SK-N-SH (cell line): ENCODE measurements at regions not wholly inside any gene's neighbourhood (a gene's known extent, or its start where the extent isn't known, plus 50 kb on each side); places are given as distances from the start of the nearest gene placed in this dataset.

Experiments used
- CTCF ChIA-PET: fragments of 300-600, 350-600 bp; formaldehyde crosslinking; extraction: SDS; loops from one replicate; lab custom pipeline; 2021; lab: Yijun Ruan, JAX
- POLR2A ChIA-PET: fragments of 350-600 bp; sonication (Branson Sonifier 250); formaldehyde crosslinking; extraction: SDS; loops from one replicate; lab custom pipeline; 2020; ENCODE audit warnings: antibody characterized with exemption, inconsistent platforms; lab: Yijun Ruan, JAX
- DNase-seq: peaks from one replicate; pipeline ENCODE4 v3.0.0; 2012
- H2AFZ ChIP-seq: fragments of 200-600 bp; sonication (generic); 2 replicates; pipeline ENCODE4 v1.8.1; 2016; ENCODE audit warnings: antibody characterized with exemption, mild to moderate bottlenecking, low read depth
- H3F3A ChIP-seq: fragments of 200-600 bp; sonication (generic); replicated peaks from 2 replicates; pipeline ENCODE3; 2016; ENCODE audit warnings: antibody characterized with exemption, mild to moderate bottlenecking; ENCODE audit not compliant: insufficient read depth
- H3K27ac ChIP-seq, 2 experiments: fragments of 200-500 bp in 1 of 2; fragments of 200-600 bp in 1 of 2; sonication (Bioruptor generic) in 1 of 2; sonication (generic), shearing (Covaris generic) in 1 of 2; 2 replicates each; pipeline versions ENCODE4 v1.5.1 to v1.6.1; 2014 to 2016; ENCODE audit warnings: low read depth in 2 of 2, inconsistent platforms in 1 of 2, low read length in 1 of 2, mild to moderate bottlenecking in 1 of 2, mixed read lengths in 1 of 2
- H3K27me3 ChIP-seq: fragments of 200-600 bp; sonication (generic), shearing (Covaris generic); 2 replicates; pipeline ENCODE4 v1.6.1; 2016; ENCODE audit warnings: mixed run types; ENCODE audit not compliant: insufficient read depth
- H3K36me3 ChIP-seq, 2 experiments: fragments of 200-500 bp in 1 of 2; fragments of 200-600 bp in 1 of 2; sonication (Bioruptor generic) in 1 of 2; sonication (generic) in 1 of 2; replicated peaks in 1 of 2; 2 replicates each; pipeline versions ENCODE3 to v1.5.1; 2014 to 2016; ENCODE audit warnings: low read length in 1 of 2, mild to moderate bottlenecking in 1 of 2; ENCODE audit not compliant: insufficient read depth in 2 of 2, control insufficient read depth in 1 of 2
- H3K4me1 ChIP-seq, 2 experiments: fragments of 200-500 bp in 1 of 2; fragments of 200-600 bp in 1 of 2; sonication (Bioruptor generic) in 1 of 2; sonication (generic), shearing (Covaris generic) in 1 of 2; 2 replicates each; pipeline versions ENCODE4 v1.5.1 to v1.6.1; 2014 to 2016; ENCODE audit warnings: low read depth in 1 of 2, low read length in 1 of 2, mixed run types in 1 of 2; ENCODE audit not compliant: insufficient read depth in 2 of 2, control insufficient read depth in 1 of 2
- H3K4me2 ChIP-seq: fragments of 200-600 bp; sonication (generic), shearing (Covaris generic); 2 replicates; pipeline ENCODE4 v1.6.1; 2017; ENCODE audit warnings: mixed run types
- H3K4me3 ChIP-seq, 2 experiments: fragments of 200-500 bp in 1 of 2; fragments of 200-600 bp in 1 of 2; sonication (Bioruptor generic) in 1 of 2; sonication (generic), shearing (Covaris generic) in 1 of 2; 2 replicates each; pipeline versions ENCODE4 v1.5.1 to v1.8.1; 2014 to 2016; ENCODE audit warnings: low read depth in 2 of 2, inconsistent platforms in 1 of 2, low read length in 1 of 2, mild to moderate bottlenecking in 1 of 2, mixed read lengths in 1 of 2, moderate library complexity in 1 of 2
- H3K79me2 ChIP-seq: fragments of 200-600 bp; sonication (generic); 2 replicates; pipeline ENCODE4 v1.8.1; 2017; ENCODE audit warnings: mild to moderate bottlenecking; ENCODE audit not compliant: insufficient read depth
- H3K9ac ChIP-seq: fragments of 200-600 bp; sonication (generic); 2 replicates; pipeline ENCODE4 v1.6.1; 2017; ENCODE audit warnings: mixed run types
- H3K9me2 ChIP-seq: fragments of 200-600 bp; sonication (generic); 2 replicates; pipeline ENCODE4 v1.6.1; 2017; ENCODE audit warnings: mixed run types
- H3K9me3 ChIP-seq: fragments of 200-600 bp; sonication (generic); 2 replicates; pipeline ENCODE4 v1.6.1; 2017; ENCODE audit warnings: mixed run types, mild to moderate bottlenecking, moderate library complexity
- H4K20me1 ChIP-seq: fragments of 200-600 bp; sonication (generic); 2 replicates; pipeline ENCODE4 v1.6.1; 2017; ENCODE audit warnings: mild to moderate bottlenecking, mixed run types; ENCODE audit not compliant: insufficient read depth
- FOXJ3 ChIP-seq: sonication (generic); formaldehyde crosslinking; IDR thresholded peaks from 2 replicates; pipeline ENCODE4 v1.5.1; 2020; ENCODE audit warnings: mild to moderate bottlenecking, missing genetic modification reagents
- JUND ChIP-seq: IDR thresholded peaks from 2 replicates; pipeline ENCODE4 v1.4.0; 2012
- MAX ChIP-seq: IDR thresholded peaks from 2 replicates; pipeline ENCODE4 v1.4.0; 2012; ENCODE audit warnings: low read depth
- MEF2A ChIP-seq: IDR thresholded peaks from 2 replicates; pipeline ENCODE4 v1.4.0; 2012; ENCODE audit warnings: low read depth, borderline replicate concordance
- MXI1 ChIP-seq: IDR thresholded peaks from 2 replicates; pipeline ENCODE4 v1.6.1; 2012; ENCODE audit warnings: mild to moderate bottlenecking, low read depth, low read length, improper control_type of control experiment
- NRF1 ChIP-seq: IDR thresholded peaks from 2 replicates; pipeline ENCODE4 v1.6.1; 2012; ENCODE audit warnings: low read depth, mild to moderate bottlenecking, low read length
- RAD21 ChIP-seq: IDR thresholded peaks from 2 replicates; pipeline ENCODE4 v1.6.1; 2012; ENCODE audit warnings: mild to moderate bottlenecking, low read length
- RCOR1 ChIP-seq: fragments of 150-350 bp; IDR thresholded peaks from 2 replicates; pipeline ENCODE4 v1.6.1; 2017; ENCODE audit warnings: antibody characterized with exemption, low read length
- RXRA ChIP-seq: IDR thresholded peaks from 2 replicates; pipeline ENCODE4 v1.4.0; 2012; ENCODE audit warnings: low read depth, mild to moderate bottlenecking, borderline replicate concordance
- SMC3 ChIP-seq: IDR thresholded peaks from 2 replicates; pipeline ENCODE4 v1.6.1; 2012; ENCODE audit warnings: low read depth, low read length, improper control_type of control experiment
- TAF1 ChIP-seq: IDR thresholded peaks from 2 replicates; pipeline ENCODE4 v1.6.1; 2012; ENCODE audit warnings: low read depth, mild to moderate bottlenecking, low read length, moderate library complexity, borderline replicate concordance
- TCF12 ChIP-seq: IDR thresholded peaks from 2 replicates; pipeline ENCODE4 v1.4.0; 2012
- TEAD4 ChIP-seq: IDR thresholded peaks from 2 replicates; pipeline ENCODE4 v1.4.0; 2012; ENCODE audit warnings: mild to moderate bottlenecking, borderline replicate concordance; ENCODE audit not compliant: insufficient read depth
- USF1 ChIP-seq: IDR thresholded peaks from 2 replicates; pipeline ENCODE4 v1.4.0; 2012; ENCODE audit warnings: low read depth, borderline replicate concordance
- YY1 ChIP-seq: IDR thresholded peaks from 2 replicates; pipeline ENCODE4 v1.4.0; 2012; ENCODE audit warnings: low read depth, mild to moderate bottlenecking
- WGBS: methylation state at CpG from one replicate; pipeline ENCODE4 v1.1.6; 2017; ENCODE audit warnings: low lambda C conversion rate; 5-methylcytosine and 5-hydroxymethylcytosine counted together
- TF ChIP-seq, protein P1 (sequence below): IDR thresholded peaks from 2 replicates; pipeline ENCODE4 v1.4.0; 2012; ENCODE audit warnings: low read depth, borderline replicate concordance
- TF ChIP-seq, protein P2 (sequence below): fragments of 150-350 bp; IDR thresholded peaks from 2 replicates; pipeline ENCODE4 v1.6.1; 2016; ENCODE audit warnings: mild to moderate bottlenecking, low read depth, low read length
- TF ChIP-seq, protein P3 (sequence below): IDR thresholded peaks from 2 replicates; pipeline ENCODE4 v1.6.1; 2012; ENCODE audit warnings: mild to moderate bottlenecking, low read depth, low read length, moderate library complexity
- TF ChIP-seq, protein P4 (sequence below): fragments of 200-600 bp; sonication (generic); IDR thresholded peaks from 2 replicates; pipeline ENCODE4 v1.6.1; 2017; ENCODE audit warnings: antibody characterized with exemption, mild to moderate bottlenecking, moderate library complexity

GRCh38 chr1:30201015-30201414 lies 522.4 kb downstream of the MATN1 start:
- TF ChIP-seq MEF2A (no peak), NRF1 (no peak), RCOR1 (no peak), USF1 (no peak), JUND (no peak), YY1 (no peak), TAF1 (no peak), TCF12 (no peak), RXRA (no peak), FOXJ3 (CRISPR knock-in tag) (no peak), MXI1 (no peak), SMC3 (no peak), RAD21 (no peak), TEAD4 (no peak), MAX (no peak)
- TF ChIP-seq, protein P1, sequence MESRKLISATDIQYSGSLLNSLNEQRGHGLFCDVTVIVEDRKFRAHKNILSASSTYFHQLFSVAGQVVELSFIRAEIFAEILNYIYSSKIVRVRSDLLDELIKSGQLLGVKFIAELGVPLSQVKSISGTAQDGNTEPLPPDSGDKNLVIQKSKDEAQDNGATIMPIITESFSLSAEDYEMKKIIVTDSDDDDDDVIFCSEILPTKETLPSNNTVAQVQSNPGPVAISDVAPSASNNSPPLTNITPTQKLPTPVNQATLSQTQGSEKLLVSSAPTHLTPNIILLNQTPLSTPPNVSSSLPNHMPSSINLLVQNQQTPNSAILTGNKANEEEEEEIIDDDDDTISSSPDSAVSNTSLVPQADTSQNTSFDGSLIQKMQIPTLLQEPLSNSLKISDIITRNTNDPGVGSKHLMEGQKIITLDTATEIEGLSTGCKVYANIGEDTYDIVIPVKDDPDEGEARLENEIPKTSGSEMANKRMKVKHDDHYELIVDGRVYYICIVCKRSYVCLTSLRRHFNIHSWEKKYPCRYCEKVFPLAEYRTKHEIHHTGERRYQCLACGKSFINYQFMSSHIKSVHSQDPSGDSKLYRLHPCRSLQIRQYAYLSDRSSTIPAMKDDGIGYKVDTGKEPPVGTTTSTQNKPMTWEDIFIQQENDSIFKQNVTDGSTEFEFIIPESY, result no peak
- TF ChIP-seq, protein P2, sequence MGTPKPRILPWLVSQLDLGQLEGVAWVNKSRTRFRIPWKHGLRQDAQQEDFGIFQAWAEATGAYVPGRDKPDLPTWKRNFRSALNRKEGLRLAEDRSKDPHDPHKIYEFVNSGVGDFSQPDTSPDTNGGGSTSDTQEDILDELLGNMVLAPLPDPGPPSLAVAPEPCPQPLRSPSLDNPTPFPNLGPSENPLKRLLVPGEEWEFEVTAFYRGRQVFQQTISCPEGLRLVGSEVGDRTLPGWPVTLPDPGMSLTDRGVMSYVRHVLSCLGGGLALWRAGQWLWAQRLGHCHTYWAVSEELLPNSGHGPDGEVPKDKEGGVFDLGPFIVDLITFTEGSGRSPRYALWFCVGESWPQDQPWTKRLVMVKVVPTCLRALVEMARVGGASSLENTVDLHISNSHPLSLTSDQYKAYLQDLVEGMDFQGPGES, result no peak
- TF ChIP-seq, protein P3, sequence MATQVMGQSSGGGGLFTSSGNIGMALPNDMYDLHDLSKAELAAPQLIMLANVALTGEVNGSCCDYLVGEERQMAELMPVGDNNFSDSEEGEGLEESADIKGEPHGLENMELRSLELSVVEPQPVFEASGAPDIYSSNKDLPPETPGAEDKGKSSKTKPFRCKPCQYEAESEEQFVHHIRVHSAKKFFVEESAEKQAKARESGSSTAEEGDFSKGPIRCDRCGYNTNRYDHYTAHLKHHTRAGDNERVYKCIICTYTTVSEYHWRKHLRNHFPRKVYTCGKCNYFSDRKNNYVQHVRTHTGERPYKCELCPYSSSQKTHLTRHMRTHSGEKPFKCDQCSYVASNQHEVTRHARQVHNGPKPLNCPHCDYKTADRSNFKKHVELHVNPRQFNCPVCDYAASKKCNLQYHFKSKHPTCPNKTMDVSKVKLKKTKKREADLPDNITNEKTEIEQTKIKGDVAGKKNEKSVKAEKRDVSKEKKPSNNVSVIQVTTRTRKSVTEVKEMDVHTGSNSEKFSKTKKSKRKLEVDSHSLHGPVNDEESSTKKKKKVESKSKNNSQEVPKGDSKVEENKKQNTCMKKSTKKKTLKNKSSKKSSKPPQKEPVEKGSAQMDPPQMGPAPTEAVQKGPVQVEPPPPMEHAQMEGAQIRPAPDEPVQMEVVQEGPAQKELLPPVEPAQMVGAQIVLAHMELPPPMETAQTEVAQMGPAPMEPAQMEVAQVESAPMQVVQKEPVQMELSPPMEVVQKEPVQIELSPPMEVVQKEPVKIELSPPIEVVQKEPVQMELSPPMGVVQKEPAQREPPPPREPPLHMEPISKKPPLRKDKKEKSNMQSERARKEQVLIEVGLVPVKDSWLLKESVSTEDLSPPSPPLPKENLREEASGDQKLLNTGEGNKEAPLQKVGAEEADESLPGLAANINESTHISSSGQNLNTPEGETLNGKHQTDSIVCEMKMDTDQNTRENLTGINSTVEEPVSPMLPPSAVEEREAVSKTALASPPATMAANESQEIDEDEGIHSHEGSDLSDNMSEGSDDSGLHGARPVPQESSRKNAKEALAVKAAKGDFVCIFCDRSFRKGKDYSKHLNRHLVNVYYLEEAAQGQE, result no peak
- TF ChIP-seq, protein P4, sequence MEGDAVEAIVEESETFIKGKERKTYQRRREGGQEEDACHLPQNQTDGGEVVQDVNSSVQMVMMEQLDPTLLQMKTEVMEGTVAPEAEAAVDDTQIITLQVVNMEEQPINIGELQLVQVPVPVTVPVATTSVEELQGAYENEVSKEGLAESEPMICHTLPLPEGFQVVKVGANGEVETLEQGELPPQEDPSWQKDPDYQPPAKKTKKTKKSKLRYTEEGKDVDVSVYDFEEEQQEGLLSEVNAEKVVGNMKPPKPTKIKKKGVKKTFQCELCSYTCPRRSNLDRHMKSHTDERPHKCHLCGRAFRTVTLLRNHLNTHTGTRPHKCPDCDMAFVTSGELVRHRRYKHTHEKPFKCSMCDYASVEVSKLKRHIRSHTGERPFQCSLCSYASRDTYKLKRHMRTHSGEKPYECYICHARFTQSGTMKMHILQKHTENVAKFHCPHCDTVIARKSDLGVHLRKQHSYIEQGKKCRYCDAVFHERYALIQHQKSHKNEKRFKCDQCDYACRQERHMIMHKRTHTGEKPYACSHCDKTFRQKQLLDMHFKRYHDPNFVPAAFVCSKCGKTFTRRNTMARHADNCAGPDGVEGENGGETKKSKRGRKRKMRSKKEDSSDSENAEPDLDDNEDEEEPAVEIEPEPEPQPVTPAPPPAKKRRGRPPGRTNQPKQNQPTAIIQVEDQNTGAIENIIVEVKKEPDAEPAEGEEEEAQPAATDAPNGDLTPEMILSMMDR, result no peak
- TF ChIP-seq, all 33 proteins: peak for 0
- CTCF ChIA-PET, result no interaction called here
- POLR2A ChIA-PET, result no interaction called here
- Histone ChIP-seq H3F3A (no peaks in the 10 kb centered on the region), H3K4me1 (no peaks in the 10 kb centered on the region; a peak in 1 of 4 replicates), H3K9ac (no peak overlapping the region), H3K9me2 (no peaks in the 10 kb centered on the region), H3K27ac (no peak overlapping the region), H3K27me3 (no peaks in the 10 kb centered on the region), H4K20me1 (no peaks in the 10 kb centered on the region), H2AFZ (no peak overlapping the region), H3K36me3 (no peaks in the 10 kb centered on the region), H3K9me3 (peaks cover 8% of the 10 kb centered on the region; the same call in 1 of the 2 replicates), H3K4me3 (no peak overlapping the region), H3K79me2 (no peaks in the 10 kb centered on the region), H3K4me2 (no peak overlapping the region)
- WGBS, result 4% methylated on average over 1 of the region's 1 CpG
- DNase-seq, result no peak
